ENCODE measurements at regions not wholly inside any gene's neighbourhood (a gene's known extent, or its start where the extent isn't known, plus 50 kb on each side); places are given as distances from the start of the nearest gene placed in this dataset.

DNA sequence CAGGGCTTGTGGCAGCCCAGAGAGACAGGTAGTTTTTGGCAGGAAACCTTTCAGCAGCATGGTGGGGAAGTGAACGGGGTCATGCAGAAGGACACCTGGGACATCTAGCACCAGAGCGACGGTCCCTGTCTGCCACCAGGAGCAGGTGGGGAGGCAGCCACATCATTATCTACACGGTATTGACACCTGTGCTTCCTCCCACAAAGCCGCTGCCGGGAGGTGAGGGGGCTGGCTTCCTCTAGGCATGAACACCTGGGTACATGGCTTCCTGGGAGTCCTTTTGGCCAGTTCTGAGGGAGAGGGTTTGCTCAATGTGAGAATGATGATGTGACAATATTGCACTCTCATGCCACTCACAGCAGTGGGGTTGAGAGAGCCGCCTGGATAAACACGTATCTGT is 275.2 kb downstream of the ACTR3B start:
- H3K9me3 ChIP-seq (ENCODE audit: low read depth, low read length, poor library complexity, severe bottlenecking) = no peaks in the 10 kb centered on the region
- no peak overlapping the region for H3K4me3 ChIP-seq (ENCODE audit: low read depth, low read length, poor library complexity, severe bottlenecking)
- no peaks in the 10 kb centered on the region for H3K36me3 ChIP-seq (ENCODE audit: insufficient read depth, low read length, poor library complexity, severe bottlenecking)
- no peaks in the 10 kb centered on the region for H3K27me3 ChIP-seq (replicated peaks; ENCODE audit: insufficient read depth, low read depth, low read length, poor library complexity)
- H3K4me1 ChIP-seq (ENCODE audit: insufficient read depth, low read length, poor library complexity, severe bottlenecking) = no peaks in the 10 kb centered on the region
- no TSS peak for BruUV-seq (replicated peaks)
- TF ChIP-seq, protein P1, sequence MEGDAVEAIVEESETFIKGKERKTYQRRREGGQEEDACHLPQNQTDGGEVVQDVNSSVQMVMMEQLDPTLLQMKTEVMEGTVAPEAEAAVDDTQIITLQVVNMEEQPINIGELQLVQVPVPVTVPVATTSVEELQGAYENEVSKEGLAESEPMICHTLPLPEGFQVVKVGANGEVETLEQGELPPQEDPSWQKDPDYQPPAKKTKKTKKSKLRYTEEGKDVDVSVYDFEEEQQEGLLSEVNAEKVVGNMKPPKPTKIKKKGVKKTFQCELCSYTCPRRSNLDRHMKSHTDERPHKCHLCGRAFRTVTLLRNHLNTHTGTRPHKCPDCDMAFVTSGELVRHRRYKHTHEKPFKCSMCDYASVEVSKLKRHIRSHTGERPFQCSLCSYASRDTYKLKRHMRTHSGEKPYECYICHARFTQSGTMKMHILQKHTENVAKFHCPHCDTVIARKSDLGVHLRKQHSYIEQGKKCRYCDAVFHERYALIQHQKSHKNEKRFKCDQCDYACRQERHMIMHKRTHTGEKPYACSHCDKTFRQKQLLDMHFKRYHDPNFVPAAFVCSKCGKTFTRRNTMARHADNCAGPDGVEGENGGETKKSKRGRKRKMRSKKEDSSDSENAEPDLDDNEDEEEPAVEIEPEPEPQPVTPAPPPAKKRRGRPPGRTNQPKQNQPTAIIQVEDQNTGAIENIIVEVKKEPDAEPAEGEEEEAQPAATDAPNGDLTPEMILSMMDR (conservative IDR thresholded peaks at IDR 0.05; ENCODE audit: low read depth, low read length) = no peak
- TF ChIP-seq EZH2 (IDR thresholded peaks at IDR 0.05; ENCODE audit: borderline replicate concordance, low read depth, low read length, poor library complexity, severe bottlenecking) = no peak
- POLR2A ChIA-PET (ENCODE audit: low non-redundant PET) = no interaction called here
- intact Hi-C loops (cut with micrococcal nuclease; ENCODE audit: unreplicated experiment) = no loop called here
- no peak for DNase-seq (ENCODE audit: low spot score)
- CTCF ChIA-PET = no interaction called here
- H3K27ac ChIP-seq (ENCODE audit: low read depth, low read length, poor library complexity, severe bottlenecking) = no peak overlapping the region

DNA sequence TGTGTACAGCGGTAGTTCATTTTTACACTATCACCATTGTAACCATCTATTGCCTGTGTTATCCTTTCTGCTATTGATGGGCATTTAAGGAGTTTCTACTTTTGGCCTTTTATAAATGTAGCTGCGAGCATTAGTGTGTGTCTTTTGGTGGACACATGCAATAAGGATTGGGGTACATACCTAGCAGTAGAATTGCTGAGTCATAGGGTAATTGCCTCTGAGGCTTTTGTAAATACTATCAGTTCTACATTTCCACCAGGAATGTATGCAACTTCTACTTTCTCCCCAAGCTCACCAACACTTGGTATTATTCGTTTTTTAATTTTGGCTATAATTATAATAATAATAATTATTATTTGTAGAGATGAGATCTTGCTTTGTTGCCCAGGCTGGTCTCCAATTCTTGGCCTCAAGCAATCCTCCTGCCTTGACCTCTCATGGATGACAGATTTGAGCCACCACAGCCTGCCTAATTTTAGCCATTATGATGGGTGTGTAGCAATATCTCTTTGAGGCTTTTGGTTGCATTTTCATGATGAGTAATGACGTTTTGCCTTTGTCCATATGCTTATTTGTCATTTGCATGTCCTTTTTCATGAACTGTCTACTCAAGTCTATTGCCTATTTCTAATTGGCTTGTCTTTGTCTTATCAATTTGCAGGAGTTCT is 277.0 kb downstream of the ACTR3B start:
- Histone ChIP-seq H3K27me3 (replicated peaks; ENCODE audit: insufficient read depth, low read depth, low read length, poor library complexity) (no peaks in the 10 kb centered on the region), H3K27ac (ENCODE audit: low read depth, low read length, poor library complexity, severe bottlenecking) (no peak overlapping the region), H3K4me1 (ENCODE audit: insufficient read depth, low read length, poor library complexity, severe bottlenecking) (no peaks in the 10 kb centered on the region), H3K36me3 (ENCODE audit: insufficient read depth, low read length, poor library complexity, severe bottlenecking) (no peaks in the 10 kb centered on the region), H3K9me3 (ENCODE audit: low read depth, low read length, poor library complexity, severe bottlenecking) (no peaks in the 10 kb centered on the region), H3K4me3 (ENCODE audit: low read depth, low read length, poor library complexity, severe bottlenecking) (no peak overlapping the region)
- ChIA-PET POLR2A (ENCODE audit: low non-redundant PET) (no interaction called here), CTCF (no interaction called here)
- BruUV-seq (replicated peaks) = no TSS peak
- intact Hi-C loops (cut with micrococcal nuclease; ENCODE audit: unreplicated experiment) = no loop called here
- TF ChIP-seq, protein P1 (conservative IDR thresholded peaks at IDR 0.05; ENCODE audit: low read depth, low read length) = no peak
- TF ChIP-seq EZH2 (IDR thresholded peaks at IDR 0.05; ENCODE audit: borderline replicate concordance, low read depth, low read length, poor library complexity, severe bottlenecking) = no peak
- no peak for DNase-seq (ENCODE audit: low spot score)

DNA sequence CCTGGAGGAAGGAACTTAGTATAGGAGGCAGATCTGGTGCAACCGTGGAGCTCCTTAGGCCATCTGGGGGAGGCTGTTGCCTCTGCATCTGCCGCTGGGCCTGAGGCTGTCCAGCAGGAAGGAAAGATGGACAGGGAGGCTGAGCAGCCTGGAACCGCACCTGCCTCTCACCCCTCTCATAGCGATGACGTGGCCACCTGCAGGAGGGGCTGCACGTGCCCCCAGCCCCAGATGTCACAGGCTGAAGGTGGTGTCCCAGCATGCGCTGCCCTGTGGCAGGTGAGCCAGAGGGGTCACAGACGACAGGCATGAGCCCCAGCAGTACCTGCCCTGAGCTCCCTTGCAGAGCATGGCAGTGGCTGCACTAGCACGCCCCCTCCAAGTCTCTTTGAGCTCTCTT is 283.9 kb downstream of the ACTR3B start:
- H3K4me1 ChIP-seq (ENCODE audit: insufficient read depth, low read length, poor library complexity, severe bottlenecking) = no peaks in the 10 kb centered on the region
- intact Hi-C loops (cut with micrococcal nuclease; ENCODE audit: unreplicated experiment) = no loop called here
- BruUV-seq (replicated peaks) = no TSS peak
- DNase-seq (ENCODE audit: low spot score) = no peak
- H3K36me3 ChIP-seq (ENCODE audit: insufficient read depth, low read length, poor library complexity, severe bottlenecking) = no peaks in the 10 kb centered on the region
- no peak overlapping the region for H3K27ac ChIP-seq (ENCODE audit: low read depth, low read length, poor library complexity, severe bottlenecking)
- H3K4me3 ChIP-seq (ENCODE audit: low read depth, low read length, poor library complexity, severe bottlenecking) = no peak overlapping the region
- TF ChIP-seq EZH2 (IDR thresholded peaks at IDR 0.05; ENCODE audit: borderline replicate concordance, low read depth, low read length, poor library complexity, severe bottlenecking) = no peak
- TF ChIP-seq, protein P1 (conservative IDR thresholded peaks at IDR 0.05; ENCODE audit: low read depth, low read length) = no peak
- H3K27me3 ChIP-seq (replicated peaks; ENCODE audit: insufficient read depth, low read depth, low read length, poor library complexity) = peaks cover 7% of the 10 kb centered on the region
- ChIA-PET CTCF (no interaction called here), POLR2A (ENCODE audit: low non-redundant PET) (no interaction called here)
- H3K9me3 ChIP-seq (ENCODE audit: low read depth, low read length, poor library complexity, severe bottlenecking) = no peaks in the 10 kb centered on the region

All from A673 (cell line).